ENCODE measurements at regions not wholly inside any gene's neighbourhood (a gene's known extent, or its start where the extent isn't known, plus 50 kb on each side); places are given as distances from the start of the nearest gene placed in this dataset.
"Not testable (repeated sequence)": the region's sequence is repeated elsewhere in the genome, so short reads cannot be mapped to it uniquely, and the experiment has no call there.

DNA sequence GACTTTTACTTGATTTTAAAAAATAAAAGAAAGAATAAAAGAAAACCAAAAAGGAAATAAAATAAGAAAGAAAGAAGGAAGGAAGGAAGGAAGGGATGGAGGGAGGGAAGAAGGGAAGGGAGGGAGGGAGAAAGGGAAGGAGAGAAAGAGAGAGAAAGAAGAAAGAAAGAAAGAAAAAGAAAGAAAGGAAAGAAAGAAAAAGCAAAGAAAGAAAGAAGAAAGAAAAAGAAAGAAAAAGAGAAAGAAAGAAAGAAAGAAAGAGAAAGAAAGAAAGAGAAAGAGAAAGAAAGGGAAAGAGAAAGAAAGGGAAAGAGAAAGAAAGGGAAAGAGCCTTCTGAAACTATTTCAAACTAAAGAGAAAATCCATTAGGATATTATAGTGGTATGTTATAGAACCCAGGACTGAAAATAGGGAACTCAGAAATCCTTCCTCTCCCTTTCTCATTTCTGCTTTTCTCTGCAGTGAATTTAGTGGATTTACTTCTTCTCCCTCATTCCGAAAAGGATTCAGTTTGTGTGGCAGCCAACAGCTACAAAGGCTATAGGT is 414.7 kb upstream of the CCNG1 start:
- no peak for DNase-seq

DNA sequence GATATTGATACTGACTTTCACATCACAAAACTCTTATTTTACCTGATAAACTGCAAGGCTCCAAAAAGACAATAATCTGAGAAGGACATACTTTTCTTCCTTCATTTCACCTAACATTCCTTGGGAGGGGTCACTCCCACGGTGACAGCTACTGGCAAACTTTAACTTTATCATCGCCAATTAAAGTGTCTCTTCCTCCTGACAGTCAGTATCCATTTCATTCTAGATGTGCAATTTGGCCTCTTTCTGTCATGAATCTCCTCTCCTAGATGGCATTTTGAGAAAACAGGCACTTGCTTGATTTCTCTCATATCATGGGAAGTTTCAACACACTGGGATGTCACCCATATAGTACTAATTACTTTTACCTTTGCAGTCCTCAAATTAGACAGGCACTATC is 413.5 kb upstream of the CCNG1 start:
- DNase-seq = no peak

GRCh38 chr5:163024936-163025335 is 412.5 kb upstream of the CCNG1 start:
- no peak for DNase-seq

DNA sequence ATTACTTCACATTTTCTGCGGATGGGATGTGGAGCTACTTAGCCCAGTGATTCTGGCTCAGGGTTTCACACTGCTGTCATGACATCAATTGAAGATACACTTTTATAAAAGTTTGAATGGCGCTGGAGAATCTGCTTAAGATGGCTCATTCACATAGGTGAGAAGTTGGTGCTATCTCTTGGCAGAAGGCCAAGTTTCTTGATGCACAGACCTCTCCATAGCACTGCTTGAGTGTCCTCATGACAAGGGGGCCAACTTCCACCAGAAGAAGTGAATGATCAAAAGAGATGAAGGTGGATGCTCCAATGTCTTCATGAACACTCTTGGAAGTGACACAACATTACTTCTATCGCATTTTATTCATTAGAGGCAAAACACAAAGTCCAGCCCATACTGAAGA is 403.7 kb upstream of the CCNG1 start:
- no peak for DNase-seq

GRCh38 chr5:163041254-163041653 is 396.1 kb upstream of the CCNG1 start:
- DNase-seq = no peak

DNA sequence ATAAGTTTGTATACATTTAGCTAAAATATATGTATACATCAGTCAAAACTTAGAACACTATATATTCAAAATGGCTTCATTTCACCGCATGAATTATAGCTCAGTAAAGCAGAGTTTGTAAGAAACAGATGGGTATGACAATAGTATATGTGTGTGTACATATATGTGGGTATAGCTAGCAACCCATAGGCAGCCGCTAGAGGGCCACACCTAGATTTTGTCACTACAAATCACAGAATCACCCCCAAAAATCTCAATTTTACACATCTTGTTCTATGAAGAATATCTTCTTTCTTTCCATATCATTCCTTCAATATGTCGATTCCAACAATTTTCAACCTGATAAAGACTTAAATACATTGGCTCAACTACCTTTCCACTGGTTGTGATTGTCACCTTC is 357.8 kb upstream of the CCNG1 start:
- no peak for DNase-seq

DNA sequence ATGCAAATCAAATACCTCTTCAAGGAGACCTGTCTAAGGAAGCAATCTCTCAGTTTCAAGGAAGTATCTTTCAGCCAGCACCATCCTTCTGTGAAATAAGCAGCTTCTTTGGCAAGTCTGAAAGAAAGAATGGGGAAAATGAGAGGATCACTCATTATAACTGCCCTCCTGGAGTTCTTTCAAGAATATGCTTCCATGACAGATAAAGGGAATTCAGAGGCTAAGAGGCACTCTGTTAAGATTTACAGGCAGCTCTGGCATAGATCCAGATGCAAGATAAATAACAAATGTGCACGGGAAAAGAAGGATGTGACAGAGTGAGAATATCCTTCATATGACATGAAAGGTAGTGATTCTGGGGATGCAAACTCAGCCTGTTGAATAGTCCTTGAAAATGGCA is 348.2 kb upstream of the CCNG1 start:
- DNase-seq = no peak

GRCh38 chr5:163089926-163090325 is 347.5 kb upstream of the CCNG1 start:
- DNase-seq = peak in 1 of 2 experiments; percentile 55

GRCh38 chr5:163094492-163095180 is 342.8 kb upstream of the CCNG1 start:
- DNase-seq = no peak

GRCh38 chr5:163104464-163104863 is 332.9 kb upstream of the CCNG1 start:
- no peak for DNase-seq

- no peak for DNase-seq
Observed at GRCh38 chr5:163105456-163105855, 331.9 kb upstream of the CCNG1 start.

GRCh38 chr5:163106098-163106497 is 331.3 kb upstream of the CCNG1 start:
- DNase-seq = no peak

DNA sequence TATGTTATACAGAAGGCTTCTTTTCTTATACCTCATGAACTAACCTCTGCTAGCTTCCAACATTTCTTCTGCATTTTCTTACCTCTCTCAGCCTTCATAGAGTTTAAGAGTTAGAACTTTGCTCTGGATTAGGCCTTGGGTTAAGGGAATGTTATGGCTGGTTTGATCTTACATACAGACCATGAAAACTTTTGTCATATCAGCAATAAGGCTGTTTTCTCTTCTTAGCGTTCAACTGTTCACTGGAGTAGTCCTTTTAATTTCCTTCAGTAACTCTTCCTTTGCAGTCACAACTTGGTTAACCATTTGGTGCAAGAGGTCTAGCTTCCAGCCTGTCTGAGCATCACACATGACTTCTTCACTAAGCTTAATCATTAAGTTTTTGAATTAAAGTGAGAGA is 329.0 kb upstream of the CCNG1 start:
- no peak for DNase-seq

- no peak for DNase-seq
Observed at GRCh38 chr5:163115011-163115410, 322.4 kb upstream of the CCNG1 start.

GRCh38 chr5:163116618-163117017 is 320.8 kb upstream of the CCNG1 start:
- DNase-seq = not testable (repeated sequence)

DNA sequence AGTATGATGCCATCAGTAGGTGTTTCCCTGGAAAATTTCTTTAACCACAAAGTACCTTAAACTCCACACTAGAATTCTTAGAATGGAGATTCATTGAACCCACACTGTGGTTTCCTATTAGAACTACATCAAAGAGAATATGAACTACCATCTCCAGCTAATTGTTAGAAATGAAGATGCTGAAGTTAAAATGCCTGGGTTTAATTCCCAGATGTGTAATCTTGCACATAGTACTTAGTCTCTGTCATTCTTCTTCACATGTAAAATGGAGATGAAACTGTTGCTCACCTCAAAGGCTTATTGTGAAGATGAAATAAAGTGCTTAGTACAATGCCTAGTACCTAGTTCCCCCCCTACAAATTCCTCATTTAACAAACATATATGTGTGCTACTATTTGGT is 303.3 kb upstream of the CCNG1 start:
- DNase-seq = no peak

GRCh38 chr5:163135849-163136248 is 301.5 kb upstream of the CCNG1 start:
- DNase-seq = no peak

- DNase-seq = no peak
Observed at GRCh38 chr5:163161512-163161911, 275.9 kb upstream of the CCNG1 start.

GRCh38 chr5:163162645-163163044 is 274.8 kb upstream of the CCNG1 start:
- DNase-seq = no peak

DNA sequence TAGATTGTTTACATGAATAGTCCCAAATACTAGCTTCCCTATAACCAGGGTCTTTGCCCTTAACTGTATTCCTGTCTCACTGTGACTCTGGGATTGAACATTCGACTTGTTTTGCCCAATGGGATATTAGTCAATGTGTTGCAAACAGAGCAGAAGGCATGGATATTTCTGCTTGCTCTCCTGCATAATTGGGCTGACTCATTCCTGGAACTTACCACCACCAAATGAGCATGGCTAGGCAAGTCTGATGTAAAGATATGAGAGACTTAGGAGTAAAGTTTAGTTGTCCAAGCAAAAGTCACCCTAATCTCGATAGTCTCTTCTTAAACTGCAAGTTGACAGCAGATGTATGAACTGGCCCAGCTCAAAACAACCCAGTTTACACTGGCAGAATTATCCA is 273.5 kb upstream of the CCNG1 start:
- DNase-seq = no peak

GRCh38 chr5:163165277-163165676 is 272.1 kb upstream of the CCNG1 start:
- DNase-seq = no peak

DNA sequence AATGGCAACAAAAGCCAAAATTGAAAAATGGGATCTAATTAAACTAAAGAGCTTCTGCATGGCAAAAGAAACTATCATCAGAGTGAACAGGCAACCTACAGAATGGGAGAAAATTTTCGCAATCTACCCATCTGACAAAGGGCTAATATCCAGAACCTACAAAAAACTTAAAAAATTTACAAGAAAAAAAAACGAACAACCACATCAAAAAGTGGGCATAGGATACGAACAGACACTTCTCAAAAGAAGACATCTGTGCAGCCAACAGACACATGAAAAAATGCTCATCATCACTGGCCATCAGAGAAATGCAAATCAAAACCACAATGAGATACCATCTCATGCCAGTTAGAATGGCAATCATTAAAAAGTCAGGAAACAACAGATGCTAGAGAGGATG is 267.2 kb upstream of the CCNG1 start:
- not testable (repeated sequence) for DNase-seq

GRCh38 chr5:163172540-163173338 is 264.7 kb upstream of the CCNG1 start:
- no peak for DNase-seq

GRCh38 chr5:163177971-163178370 is 259.4 kb upstream of the CCNG1 start:
- DNase-seq = no peak

Measured in cerebellar nuclear complex (tissue), 1 donor.